GM13977 (cell line): ENCODE measurements at regions not wholly inside any gene's neighbourhood (a gene's known extent, or its start where the extent isn't known, plus 50 kb on each side); places are given as distances from the start of the nearest gene placed in this dataset.

ENCODE experiments used
- DNase-seq: peaks from one replicate; pipeline ENCODE4 v3.0.0; 2012; ENCODE audit warnings: low spot score
- CTCF ChIP-seq: IDR thresholded peaks from 2 replicates; pipeline ENCODE4 v1.5.1; 2012; ENCODE audit warnings: mild to moderate bottlenecking, control low read depth; ENCODE audit not compliant: insufficient read depth; ENCODE audit errors: extremely low read depth, missing control alignments
- in situ Hi-C: fragments of 300-500 bp; cut with MboI; formaldehyde crosslinking; loops from one replicate; pipeline ENCODE4 v1.12.0; 2022; ENCODE audit warnings: low sequenced_read_pairs, low pct_unique_long_range_greater_than_20kb, mixed read lengths, inconsistent platforms; ENCODE audit not compliant: unreplicated experiment

- in situ Hi-C loops: no loop called here
- no peak for DNase-seq
- no peak for TF ChIP-seq CTCF
Observed at GRCh38 chr7:109062798-109063197, 493.1 kb downstream of the DNAJB9 start.

- TF ChIP-seq CTCF: no peak
Observed at GRCh38 chr7:109073543-109073942, 503.9 kb downstream of the DNAJB9 start.

GRCh38 chr7:109076396-109076972 lies 506.8 kb downstream of the DNAJB9 start:
- no peak for DNase-seq
- in situ Hi-C loops: no loop called here
- no peak for TF ChIP-seq CTCF

More at GRCh38 chr7:109073543-109073942, 503.9 kb downstream of the DNAJB9 start:
- DNase-seq: no peak
- in situ Hi-C loops: no loop called here

GRCh38 chr7:109091042-109091441 lies 521.4 kb downstream of the DNAJB9 start:
- in situ Hi-C loops: no loop called here
- TF ChIP-seq CTCF: no peak
- no peak for DNase-seq

- TF ChIP-seq CTCF: no peak
- in situ Hi-C loops: no loop called here
- no peak for DNase-seq
Observed at GRCh38 chr7:109092268-109092667, 522.6 kb downstream of the DNAJB9 start.

GRCh38 chr7:109101332-109101731 lies 531.7 kb downstream of the DNAJB9 start:
- DNase-seq: no peak
- TF ChIP-seq CTCF: no peak
- in situ Hi-C loops: no loop called here
